Epithelial cell of proximal tubule (primary cell): ENCODE measurements at regions not wholly inside any gene's neighbourhood (a gene's known extent, or its start where the extent isn't known, plus 50 kb on each side); places are given as distances from the start of the nearest gene placed in this dataset.

Experiments used
- DNase-seq: peaks from one replicate; pipeline ENCODE4 v3.0.0-alpha.2; 2011; ENCODE audit warnings: low read depth
- H3K4me3 ChIP-seq: 2 replicates; pipeline ENCODE4 v1.5.1; 2011; ENCODE audit warnings: low read depth, mild to moderate bottlenecking, low read length
- TF ChIP-seq, protein P1 (sequence below): conservative IDR thresholded peaks from 2 replicates; pipeline ENCODE4 v1.5.1; 2012; ENCODE audit warnings: low read depth, mild to moderate bottlenecking, low read length

DNA sequence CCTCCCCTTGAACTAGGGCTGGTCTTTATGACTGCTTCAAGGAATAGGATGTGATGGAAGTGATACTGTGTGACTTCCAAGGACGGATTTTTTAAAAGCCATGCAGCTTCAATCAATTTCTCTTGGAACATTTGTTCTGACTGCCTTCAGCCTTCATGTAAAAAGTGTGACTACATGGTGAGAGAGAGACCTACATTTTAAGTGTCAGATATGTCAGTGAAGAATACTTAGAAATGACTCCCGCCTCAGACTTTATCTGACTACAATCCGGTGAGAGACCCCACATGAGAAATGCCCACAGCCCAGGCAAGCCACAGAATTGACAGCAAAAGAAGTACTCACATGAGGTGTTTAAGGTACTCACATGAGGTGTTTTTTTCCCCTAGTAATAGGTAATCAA is 295.3 kb downstream of the KCNC2 start:
- DNase-seq = no peak
- TF ChIP-seq, protein P1, sequence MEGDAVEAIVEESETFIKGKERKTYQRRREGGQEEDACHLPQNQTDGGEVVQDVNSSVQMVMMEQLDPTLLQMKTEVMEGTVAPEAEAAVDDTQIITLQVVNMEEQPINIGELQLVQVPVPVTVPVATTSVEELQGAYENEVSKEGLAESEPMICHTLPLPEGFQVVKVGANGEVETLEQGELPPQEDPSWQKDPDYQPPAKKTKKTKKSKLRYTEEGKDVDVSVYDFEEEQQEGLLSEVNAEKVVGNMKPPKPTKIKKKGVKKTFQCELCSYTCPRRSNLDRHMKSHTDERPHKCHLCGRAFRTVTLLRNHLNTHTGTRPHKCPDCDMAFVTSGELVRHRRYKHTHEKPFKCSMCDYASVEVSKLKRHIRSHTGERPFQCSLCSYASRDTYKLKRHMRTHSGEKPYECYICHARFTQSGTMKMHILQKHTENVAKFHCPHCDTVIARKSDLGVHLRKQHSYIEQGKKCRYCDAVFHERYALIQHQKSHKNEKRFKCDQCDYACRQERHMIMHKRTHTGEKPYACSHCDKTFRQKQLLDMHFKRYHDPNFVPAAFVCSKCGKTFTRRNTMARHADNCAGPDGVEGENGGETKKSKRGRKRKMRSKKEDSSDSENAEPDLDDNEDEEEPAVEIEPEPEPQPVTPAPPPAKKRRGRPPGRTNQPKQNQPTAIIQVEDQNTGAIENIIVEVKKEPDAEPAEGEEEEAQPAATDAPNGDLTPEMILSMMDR = no peak
- no peak overlapping the region for H3K4me3 ChIP-seq

DNA sequence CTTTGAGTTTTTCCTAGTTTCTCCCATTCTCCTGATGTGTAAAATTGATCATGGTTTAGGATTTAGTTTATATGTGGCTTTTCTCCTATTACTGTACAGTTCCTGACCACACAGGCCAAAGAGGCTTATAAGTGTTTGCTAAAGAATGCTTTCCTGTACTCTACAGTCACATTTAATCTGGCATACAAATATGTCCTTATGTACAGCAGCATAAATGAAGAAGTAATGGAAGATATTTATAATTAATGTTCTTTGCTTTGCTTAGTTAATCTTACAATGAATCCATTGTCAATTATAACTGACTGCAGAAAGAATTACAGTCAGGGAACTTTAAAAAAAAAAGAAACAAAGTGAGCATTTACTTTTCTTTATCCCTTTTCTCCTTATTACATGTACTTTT is 293.9 kb downstream of the KCNC2 start:
- no peak overlapping the region for H3K4me3 ChIP-seq
- DNase-seq = no peak
- TF ChIP-seq, protein P1 = no peak

DNA sequence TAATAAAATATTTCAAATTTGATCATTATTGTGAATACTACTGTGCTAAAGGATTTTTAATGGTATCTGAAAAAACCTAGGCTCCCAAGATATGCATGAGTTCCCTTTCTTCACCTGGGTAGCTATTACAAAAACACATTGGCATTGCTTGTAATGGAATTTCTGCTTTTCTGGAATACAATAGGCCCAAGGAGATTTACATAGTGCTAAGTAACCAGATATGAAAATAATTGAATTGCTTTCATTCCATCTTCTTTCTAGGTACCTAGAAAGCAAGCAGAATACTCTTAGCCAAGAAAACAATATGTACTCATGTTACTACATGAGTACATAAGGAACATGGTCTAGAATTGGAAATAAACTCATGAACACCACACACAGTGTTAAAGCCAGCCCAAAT is 291.9 kb downstream of the KCNC2 start:
- TF ChIP-seq, protein P1 = no peak
- no peak overlapping the region for H3K4me3 ChIP-seq
- no peak for DNase-seq

DNA sequence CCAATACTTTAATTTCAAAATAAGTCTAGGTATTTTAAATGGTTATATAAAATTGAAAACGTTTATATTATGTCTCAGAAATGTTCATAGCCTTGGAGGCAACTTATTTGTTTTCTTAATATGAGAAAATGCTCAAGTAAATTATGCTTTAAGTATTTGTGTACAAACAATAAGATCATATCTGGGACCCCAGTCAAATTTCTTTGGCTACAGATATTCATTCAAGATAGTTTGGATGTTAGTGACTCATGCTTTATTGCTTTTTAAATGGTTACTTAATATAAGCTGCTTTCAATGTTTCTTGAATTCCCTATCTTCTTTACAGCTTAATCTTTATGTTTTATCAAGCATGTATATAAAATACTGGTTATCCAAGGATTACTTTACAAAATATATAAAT is 291.3 kb downstream of the KCNC2 start:
- TF ChIP-seq, protein P1 = no peak
- no peak overlapping the region for H3K4me3 ChIP-seq
- no peak for DNase-seq

DNA sequence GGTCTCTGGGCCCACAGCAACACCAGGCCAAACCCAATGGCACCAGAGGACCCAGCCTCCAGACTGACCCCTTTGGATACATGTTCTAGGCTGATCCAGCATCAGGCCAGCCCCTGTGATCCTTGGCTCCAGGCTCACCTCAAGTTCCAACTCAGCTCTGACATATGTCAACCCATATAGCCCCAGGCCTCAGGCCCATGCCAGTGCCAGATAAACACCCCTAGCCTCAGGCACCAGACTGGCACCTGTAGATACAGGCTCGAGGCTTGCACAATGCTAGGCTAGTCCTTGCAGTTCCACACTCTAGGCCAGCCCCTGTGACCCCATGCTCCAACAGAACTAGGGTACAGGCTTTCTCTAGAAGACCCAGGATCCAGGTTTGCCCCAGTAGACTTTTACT is 287.5 kb downstream of the KCNC2 start:
- no peak for DNase-seq

DNA sequence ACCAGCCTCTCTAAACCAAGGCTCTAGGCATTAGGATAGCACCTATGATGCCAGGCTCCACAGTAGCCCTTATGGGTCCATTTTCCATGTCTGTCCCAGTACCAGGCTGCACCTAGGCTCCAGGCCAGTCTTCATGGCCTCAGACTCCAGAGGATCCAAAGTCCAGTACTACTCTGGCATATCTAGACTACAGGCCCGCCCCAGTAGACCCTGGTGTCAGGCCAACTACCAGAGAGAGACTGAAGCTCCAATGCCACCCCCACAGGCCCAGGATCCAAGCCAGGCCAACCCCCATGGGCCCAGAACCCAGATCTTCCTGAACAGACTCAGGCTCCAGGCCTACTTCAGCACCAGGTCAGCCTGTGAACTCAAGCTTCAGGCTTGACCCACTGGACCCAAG is 287.0 kb downstream of the KCNC2 start:
- no peak overlapping the region for H3K4me3 ChIP-seq
- TF ChIP-seq, protein P1 = no peak
- no peak for DNase-seq

More for the DNA sequence above, 287.5 kb downstream of the KCNC2 start:
- H3K4me3 ChIP-seq = no peak overlapping the region
- TF ChIP-seq, protein P1 = no peak

DNA sequence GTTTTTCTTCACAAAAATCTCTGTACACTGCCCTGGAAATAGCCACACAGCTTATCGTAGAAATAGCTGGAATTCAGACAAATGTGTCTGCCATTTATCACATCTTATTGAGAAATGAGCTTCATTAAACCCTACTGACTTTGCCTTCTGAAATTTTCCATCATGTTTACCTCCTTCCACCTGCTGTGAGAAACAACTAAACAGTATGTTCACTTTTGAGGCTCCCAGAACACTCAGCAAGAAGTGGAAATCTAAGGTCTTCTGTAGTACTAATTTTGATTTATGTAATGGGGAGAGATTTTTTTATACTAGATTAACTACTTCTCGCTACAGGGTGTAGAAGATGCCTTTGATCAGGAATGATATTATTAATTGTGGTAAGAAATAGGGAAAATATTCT is 268.0 kb downstream of the KCNC2 start:
- no peak overlapping the region for H3K4me3 ChIP-seq
- no peak for DNase-seq
- TF ChIP-seq, protein P1 = no peak
